GM18519 (cell line): ENCODE measurements at regions not wholly inside any gene's neighbourhood (a gene's known extent, or its start where the extent isn't known, plus 50 kb on each side); places are given as distances from the start of the nearest gene placed in this dataset.
"Not testable (repeated sequence)": the region's sequence is repeated elsewhere in the genome, so short reads cannot be mapped to it uniquely, and the experiment has no call there.

Experiments
- ATAC-seq: cut with Tn5 transposase; IDR thresholded peaks from one replicate; pipeline ENCODE4 v1.9.1; 2021; ENCODE audit warnings: mild to moderate bottlenecking, moderate library complexity; ENCODE audit not compliant: unreplicated experiment, low FRiP score

DNA sequence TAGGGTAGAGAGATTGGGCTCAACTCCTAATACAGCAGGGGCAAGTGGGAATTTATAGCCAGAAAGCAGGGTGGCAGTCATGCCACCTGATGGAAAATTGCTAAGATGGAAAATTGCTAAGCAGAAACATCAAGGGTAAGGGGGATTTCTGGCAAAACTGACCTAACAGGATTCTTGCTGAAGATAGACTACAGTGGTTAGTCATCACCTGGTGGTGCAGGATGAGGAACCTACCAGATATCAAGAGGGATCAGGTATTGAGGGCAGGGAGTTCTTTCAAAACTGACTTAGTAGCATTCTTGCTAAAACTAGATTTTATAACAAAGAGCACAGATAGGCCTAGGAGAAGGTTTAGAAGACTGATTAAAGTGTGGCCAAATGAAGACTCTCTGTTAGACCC lies 292.9 kb downstream of the PLPP3 start:
- ATAC-seq: no peak

DNA sequence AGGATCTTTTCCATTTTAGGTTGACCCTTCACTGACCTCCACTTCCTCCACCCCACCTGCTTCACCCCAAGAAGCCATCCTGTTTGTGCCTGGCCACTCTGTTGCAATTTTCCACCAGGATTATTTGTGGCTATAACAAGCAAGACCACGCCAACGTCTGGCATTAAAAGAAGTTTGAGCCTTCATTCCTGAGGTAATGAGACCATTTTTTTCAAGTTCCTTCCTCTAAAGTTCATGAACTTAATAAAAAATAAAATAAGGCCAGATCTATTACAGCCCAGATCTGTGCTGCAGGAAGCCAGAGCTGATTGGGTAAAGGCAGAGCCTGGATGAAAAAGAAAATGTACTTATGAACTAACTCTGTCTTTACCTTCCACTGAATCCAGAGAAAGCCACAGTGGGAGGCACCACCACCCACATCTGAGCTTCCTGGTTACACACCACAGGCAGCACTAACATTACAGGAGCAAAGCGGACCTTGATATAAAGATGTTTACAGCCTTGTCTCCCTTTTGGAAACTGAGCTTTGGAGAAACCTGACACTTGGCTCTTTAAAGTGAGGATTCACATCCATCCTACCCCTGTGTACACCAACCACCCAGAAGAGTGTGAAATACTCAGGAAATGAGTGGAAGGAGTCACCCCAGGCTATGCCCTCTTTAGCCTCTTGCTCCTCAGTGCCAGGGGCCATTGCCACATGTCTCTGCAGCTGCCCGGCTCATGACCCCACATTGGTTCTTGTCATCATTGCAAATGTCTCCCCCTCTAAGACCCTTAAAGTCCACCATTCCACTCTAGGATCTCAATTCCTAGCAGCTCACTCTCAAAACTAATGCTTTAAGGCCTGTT lies 293.6 kb downstream of the PLPP3 start:
- ATAC-seq: no peak

DNA sequence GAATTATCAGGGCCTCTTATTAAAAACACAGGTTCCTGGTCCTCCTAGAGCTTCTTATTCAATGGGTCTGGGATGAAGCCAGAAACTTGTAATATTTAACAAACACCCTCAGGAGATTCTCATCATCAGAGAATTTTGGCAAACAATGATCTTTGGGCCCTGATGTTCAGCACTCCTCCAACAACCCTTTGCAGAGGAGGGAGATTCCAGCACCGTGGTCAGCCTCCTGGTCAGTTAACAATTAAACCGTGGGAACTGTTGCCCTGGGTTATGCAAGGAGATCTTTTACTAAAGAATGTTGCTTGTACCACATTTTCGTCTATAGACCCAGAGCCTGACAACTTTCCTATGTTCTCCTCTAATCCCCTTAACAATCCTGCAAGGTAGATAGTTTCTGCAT lies 294.4 kb downstream of the PLPP3 start:
- ATAC-seq: no peak

DNA sequence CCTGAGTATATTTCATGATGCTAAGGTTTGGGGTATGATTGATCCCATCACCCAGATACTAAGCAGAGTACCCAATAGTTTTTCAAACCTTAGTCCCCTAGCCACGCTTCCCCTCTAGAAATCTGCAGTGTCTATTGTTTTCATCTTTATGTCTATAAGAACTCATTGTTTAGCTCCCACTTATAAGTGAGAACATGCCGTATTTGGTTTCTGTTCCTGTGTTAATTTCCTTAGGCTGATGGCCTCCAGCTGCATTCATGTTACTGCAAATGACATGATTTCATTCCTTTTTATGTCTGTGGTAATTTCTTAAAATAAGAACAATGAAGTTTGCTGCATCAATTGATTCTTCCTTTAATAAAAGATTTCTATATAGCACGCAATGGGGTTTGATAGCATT lies 301.3 kb downstream of the PLPP3 start:
- no peak for ATAC-seq

DNA sequence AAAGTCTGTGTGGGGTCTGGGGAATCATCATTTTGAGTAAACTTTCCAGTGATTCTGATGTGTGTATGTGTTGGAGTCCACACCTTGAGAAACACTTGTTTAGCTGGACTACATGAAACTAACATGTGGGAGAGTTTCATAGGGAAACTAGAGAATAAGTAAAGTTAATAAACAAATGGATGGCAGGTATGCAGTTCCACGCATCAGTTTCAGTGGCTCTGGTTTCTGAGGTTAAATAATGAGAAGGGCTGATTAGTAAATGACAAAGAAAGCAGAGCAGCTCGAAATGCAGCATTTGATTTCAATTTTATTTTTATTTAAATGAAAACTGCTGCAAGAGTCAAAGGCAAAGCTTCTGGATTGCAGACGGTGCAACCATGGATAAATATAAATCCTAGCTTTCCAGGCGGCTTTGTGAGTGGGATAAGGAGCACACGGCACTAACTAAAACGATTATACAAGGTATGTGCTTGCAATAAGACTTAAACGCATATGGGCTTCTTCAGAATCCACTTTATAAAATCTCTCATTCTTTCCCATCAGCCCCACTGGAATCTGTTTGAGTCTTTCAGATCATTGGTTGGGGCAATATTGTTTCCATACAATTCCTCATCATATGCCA lies 310.7 kb downstream of the PLPP3 start:
- ATAC-seq: no peak

DNA sequence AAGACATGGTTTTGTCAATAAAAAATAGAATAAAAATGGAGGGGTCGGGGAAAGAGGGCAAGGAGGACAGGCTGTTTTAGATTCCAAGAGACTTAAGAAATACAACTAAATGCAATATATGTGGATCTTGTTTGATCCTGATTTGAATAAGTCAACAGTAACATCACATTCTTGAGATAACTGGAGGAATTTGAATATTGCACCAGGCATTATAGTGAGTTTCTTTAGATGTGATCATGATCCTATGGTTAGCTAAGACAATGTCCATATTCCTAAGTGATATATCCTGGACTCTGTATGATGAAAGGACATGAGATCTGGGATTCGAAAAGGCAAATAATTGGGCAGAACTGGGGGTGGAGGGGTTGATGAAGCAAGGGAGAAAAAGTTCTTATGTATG lies 311.8 kb downstream of the PLPP3 start:
- ATAC-seq: no peak

DNA sequence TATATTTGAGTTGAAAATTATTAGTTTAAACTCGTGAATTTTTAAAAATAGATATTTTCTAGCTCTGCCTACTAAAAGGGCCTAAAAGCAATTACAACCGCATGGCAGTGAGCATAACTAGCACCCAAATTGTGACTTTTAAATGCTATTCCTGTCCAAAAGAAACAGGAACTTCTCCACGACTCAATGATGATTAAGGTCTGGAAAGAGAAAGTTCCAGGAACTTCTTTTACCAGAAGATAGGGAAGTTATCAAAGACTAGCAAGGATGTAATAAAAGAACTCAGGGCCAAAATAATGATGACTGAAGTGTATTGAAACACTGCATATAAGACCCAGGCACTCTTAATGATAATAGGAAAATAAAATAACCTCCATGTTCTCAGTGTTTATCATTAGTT lies 313.0 kb downstream of the PLPP3 start:
- ATAC-seq: no peak

DNA sequence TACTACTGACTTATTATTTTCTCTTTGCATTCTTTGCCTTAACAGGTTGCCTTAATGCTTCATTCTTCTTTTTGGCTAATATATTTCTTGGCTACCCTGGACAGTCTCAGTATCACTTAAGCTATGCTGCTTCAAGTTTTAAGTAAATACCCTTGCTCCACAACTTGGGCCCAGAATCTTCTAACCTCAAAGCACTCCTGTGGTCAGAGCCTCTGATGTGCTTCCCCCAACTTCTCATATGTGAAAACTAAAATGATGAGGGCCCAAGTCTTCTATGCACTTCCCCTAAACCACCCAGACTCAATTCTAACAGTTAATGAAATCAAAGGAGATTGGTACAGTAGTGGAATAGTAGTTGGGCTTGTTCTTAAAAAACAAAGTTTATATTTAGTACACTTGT lies 314.1 kb downstream of the PLPP3 start:
- ATAC-seq: no peak

DNA sequence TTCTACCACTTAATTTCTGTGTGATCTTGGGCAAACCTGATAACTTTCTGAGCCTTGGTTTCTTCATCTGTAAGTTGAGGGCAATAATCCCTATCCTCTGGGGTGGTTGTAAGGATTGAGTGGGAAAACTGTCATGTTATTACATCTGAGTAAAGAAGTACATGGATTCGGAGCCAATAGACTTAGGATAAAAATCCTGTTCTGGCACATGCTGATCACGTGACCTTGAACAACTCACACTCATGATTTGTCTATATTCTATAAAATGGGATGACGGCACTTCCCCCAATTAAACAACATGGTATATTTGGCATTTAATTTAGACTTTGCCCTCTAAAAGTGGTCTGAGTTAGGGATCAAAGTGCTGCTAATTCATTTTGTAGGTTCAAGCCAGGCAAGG lies 315.5 kb downstream of the PLPP3 start:
- ATAC-seq: no peak

DNA sequence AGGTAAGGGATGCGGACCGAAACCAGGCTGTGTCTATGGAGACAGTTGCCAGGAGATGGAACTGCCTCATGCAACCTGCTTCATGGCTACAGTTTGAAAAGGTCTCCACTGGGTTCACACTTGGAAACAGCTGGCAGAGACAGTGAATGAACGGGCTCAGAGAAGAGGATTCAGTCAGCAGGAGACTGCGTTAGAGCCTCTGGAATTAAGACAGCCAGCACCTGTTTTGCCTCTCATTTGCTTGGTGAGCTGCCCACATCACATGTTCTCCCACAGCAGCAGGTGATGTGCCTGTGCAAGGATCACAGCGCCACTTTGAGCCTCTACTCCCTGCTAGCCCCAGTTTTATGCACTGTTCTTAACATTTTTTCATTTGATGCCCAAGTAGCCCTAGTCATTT lies 321.0 kb downstream of the PLPP3 start:
- no peak for ATAC-seq

DNA sequence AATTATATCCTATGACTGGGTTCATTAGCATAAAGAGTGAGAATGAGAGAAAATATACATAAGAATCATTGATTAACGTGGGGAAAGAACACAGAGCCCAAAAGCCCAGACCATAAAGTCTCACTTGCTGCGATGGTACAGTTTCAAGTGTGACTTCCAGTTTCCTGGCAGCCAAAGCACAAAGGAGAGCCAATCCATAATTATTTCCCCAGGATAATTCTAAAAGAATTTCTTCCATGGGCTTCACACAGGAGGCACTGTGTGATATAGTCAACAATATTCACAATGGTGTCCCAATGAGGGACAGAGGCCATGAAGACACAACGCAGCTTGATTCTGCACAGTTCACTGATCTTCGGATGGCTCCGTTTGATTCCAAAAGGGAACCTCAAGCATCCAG lies 321.6 kb downstream of the PLPP3 start:
- ATAC-seq: no peak

DNA sequence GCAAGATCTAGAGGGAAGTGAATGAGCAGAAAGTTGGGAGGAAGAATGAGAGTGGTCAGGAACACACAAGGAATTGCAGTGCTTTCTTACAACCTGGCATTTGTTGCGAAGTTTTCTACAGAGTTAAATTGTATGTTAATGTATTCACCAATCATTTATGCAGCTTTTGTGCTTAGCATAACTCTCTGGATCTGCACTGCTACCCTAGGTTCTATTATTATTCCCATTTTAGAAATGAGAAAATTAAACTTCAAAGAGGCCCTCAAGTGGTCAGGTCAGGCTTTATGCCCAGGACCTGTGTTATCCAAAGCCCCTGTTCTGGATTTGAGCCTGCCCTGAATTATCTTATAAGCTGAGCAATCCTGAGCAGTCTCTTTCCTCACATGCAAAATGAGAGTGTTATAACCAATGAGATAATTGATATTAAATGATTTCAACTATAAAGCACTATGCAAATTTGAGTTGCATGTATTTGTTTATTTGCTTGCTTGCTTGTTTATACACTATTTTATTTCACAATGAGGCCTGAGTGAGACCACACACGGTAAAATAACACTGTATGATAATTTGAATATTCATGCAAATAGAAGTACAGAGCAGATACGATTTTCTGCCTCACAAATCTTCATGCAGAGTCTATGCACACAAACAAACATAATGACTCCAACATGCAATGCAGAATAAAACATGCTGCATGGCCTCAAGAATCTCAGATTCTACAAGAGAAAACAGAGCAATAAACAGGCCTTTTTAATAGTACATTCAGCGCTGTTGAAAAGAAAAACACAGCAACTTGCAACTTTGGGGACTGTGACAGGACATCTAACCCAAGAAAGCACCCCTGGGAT lies 323.0 kb downstream of the PLPP3 start:
- ATAC-seq: no peak

DNA sequence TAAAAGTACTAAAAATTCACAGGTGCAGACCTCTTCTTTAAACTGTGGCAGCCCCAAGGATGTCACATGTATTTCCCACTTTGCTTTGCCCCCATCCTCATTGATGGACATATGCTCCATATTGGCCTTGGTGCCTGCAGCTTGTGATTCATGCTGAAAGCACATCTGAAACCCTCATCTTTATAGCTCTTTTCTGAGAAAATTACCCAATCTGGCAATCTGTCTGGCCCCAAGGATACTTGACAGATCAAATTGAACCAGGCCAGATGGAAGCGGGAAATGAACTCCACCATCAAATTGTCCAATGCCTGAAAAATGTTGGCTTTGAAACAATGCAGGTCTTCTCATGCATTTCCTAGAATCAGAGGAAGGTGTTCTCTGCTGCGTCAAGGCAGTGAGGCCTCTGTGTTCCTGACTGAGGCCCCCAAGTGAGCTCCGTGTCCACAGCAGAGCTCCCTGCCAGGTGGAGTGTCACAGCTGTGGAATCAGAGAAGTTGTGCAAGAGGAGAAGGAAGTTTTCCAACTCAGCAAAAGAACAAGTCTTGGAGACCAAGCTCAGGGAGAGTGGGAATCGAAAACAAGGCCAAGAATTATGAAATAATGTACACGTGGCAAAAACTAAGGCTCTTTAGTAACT lies 323.7 kb downstream of the PLPP3 start:
- no peak for ATAC-seq

DNA sequence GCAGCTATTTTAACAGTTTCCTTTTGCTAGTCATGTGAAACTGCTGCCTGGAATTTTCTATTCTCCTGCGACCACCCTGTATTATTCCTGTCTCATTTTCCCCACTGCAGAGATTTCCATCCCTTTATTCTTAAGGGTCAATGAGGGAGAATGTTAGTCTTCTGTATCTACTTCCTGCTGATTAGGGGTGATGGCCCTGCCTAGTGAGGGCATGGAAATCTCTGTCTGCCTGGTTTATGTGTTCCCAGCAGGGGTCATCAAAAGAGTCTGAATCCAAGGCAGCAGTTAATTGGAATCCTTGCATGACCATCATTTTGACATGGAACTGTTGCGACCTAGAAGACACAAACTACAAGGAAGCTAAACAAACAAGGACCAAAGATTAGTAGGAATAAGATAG lies 325.2 kb downstream of the PLPP3 start:
- ATAC-seq: no peak

DNA sequence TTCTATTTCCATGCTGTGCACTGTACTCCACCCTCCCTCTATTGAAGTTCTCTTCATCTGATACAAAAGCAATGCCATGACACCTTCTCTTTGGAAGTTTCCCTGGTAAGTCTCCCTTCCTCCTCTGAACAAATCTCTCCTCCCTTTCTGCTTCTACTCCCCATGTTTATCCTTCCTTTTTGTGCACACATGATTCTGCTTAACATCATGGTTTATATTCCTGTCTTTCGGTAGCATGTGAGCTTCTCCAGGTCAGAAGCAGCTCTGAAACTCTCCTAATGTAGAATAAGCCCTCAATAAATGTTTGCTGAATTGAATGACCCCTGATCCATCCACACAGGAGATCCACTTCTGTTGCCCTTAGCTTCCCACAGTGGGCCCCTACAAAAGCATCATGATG lies 328.6 kb downstream of the PLPP3 start:
- no peak for ATAC-seq

DNA sequence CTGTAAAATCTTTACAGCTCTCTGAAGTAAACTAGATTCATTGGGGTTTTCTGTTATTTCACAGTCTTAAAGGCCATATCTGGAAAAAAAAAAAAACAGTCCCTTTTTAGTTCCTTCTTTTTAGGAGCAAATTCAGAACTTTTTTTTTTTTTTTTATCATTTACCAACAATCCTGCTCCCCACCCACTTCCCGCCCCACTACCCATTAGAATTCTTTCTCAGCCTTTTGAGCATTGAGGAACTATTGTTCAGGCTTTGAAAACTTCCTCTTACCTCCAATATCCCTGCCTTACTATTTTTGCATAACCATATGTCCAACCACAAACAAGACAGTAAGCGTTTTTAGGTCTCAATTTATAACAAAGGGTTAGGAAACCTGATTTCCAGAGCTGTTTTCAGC lies 330.1 kb downstream of the PLPP3 start:
- ATAC-seq: no peak

DNA sequence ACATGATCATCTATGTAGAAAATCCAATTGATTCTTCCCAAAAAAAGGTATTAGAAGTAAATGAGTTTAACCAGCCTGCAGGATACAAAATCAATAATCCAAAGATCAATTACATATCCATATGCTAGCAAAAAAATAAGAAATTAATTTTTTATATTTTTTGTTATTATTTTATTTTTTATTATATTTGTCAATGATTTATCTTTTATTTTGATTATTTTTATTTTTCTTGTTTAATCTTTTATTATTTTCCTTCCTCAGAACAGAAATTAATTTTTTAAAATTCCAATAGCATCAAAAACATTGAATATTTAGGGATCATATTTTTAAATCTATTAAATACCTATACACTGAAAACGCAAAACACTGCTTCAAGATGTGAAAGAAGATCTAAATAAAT lies 331.2 kb downstream of the PLPP3 start:
- no peak for ATAC-seq

DNA sequence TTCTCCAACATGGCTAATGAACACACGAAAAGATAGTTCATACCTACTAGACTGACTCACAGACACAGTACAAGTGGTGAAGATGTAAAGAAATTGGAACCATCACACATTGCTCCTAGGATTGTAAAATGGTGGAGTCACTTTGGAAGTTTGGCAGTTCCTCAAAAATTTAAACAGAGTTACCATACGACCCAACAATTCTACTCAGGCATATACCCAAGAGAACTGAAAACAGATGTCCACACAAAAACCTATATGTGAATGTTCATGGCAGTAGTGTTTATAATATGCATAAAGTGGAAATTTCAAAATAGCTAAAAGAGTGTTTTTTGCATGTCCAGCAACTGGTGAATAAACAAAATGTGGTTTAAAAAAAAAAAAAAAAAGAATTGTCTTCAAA lies 332.6 kb downstream of the PLPP3 start:
- ATAC-seq: not testable (repeated sequence)

DNA sequence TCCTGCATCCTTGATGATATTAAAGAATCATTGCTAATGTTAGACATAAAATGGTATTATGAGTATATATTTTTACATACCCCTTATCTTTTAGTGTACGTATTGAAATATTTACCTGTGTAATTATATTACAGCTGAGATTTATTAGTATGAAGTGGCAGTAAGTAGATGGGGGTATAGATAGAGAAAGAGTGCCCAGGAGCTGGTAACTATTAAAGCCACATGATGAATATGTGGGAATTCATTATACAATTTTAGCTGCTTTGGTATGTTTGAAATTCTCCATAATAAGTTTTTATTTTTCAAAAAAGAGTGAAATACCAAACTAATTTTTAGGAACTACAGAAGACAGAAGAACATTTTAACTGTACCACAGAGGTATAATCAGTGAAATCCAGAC lies 339.0 kb downstream of the PLPP3 start:
- no peak for ATAC-seq

DNA sequence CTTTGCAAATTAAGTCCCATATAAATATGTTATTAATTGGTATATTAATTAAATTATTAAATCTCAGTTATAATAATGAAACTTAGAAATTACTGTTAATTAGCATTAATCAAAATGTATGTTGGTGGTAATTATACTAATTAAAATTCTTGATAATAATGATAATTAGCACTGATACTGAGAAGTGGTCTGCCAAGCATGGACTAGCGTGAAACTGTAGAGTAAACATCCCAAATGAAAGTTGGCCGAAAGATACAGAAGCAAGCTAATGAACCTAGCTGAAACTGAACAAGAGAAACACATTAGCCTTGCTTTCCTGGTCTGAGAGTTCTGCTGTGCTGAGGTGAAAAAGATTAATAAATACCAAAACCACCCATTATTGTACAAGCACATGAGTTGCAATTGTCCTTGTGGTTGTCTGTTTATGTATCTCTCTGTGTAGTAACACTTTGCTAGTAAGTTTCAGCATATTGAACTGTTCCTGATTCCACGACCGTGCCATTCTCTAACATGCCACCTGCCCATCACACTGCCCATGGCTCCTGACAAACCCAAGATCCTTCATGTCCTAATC lies 341.8 kb downstream of the PLPP3 start:
- ATAC-seq: no peak

DNA sequence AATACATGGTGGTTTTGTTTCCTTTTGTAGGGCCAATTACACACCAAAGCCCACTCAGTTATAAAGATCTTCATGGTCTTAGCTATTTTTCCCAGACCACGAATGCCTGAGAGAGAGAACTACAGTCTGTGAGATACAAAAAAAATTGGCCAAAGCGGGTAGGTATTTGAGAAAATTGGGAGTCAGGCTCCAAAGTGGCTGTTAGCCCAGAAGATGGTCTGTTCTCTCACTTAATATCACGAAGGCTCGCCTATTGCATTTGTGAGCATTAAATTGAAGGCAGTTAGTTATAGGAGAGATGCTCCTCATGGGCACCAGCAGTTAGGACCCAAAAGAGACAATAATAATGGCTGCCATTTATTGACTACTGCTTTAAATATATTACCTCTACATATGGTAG lies 342.7 kb downstream of the PLPP3 start:
- no peak for ATAC-seq
